ENCODE measurements at regions not wholly inside any gene's neighbourhood (a gene's known extent, or its start where the extent isn't known, plus 50 kb on each side); places are given as distances from the start of the nearest gene placed in this dataset.
"Not testable (repeated sequence)": the region's sequence is repeated elsewhere in the genome, so short reads cannot be mapped to it uniquely, and the experiment has no call there.

- Histone ChIP-seq H3K9me3 (replicated peaks) (no peaks in the 10 kb centered on the region), H3K27me3 (no peaks in the 10 kb centered on the region), H3K27ac (no peak overlapping the region), H3K36me3 (no peaks in the 10 kb centered on the region), H3K4me1 (peaks cover under 1% of the 10 kb centered on the region), H3K4me3 (no peak overlapping the region)
- DNase-seq: no peak
These were observed 784.9 kb downstream of the TENT5A start for GRCh38 chr6:80967609-80968008.

GRCh38 chr6:80962382-80962781 lies 790.1 kb downstream of the TENT5A start:
- H3K4me1 ChIP-seq: peaks cover 10% of the 10 kb centered on the region
- no peaks in the 10 kb centered on the region for H3K27me3 ChIP-seq
- H3K36me3 ChIP-seq: no peaks in the 10 kb centered on the region
- no peak overlapping the region for H3K27ac ChIP-seq
- DNase-seq: peak in 1 of 2 experiments; percentile 49
- no peak overlapping the region for H3K4me3 ChIP-seq
- H3K9me3 ChIP-seq (replicated peaks): no peaks in the 10 kb centered on the region

- H3K36me3 ChIP-seq: no peaks in the 10 kb centered on the region
- no peak overlapping the region for H3K4me3 ChIP-seq
- DNase-seq: no peak
- no peaks in the 10 kb centered on the region for H3K27me3 ChIP-seq
- no peaks in the 10 kb centered on the region for H3K9me3 ChIP-seq (replicated peaks)
- H3K27ac ChIP-seq: no peak overlapping the region
- peaks cover 10% of the 10 kb centered on the region for H3K4me1 ChIP-seq
These were observed 791.3 kb downstream of the TENT5A start for GRCh38 chr6:80961166-80961565.

- DNase-seq: no peak
- Histone ChIP-seq H3K9me3 (replicated peaks) (no peaks in the 10 kb centered on the region), H3K27ac (no peak overlapping the region), H3K27me3 (no peaks in the 10 kb centered on the region), H3K4me3 (no peak overlapping the region), H3K4me1 (peaks cover 10% of the 10 kb centered on the region), H3K36me3 (no peaks in the 10 kb centered on the region)
These were observed 793.4 kb downstream of the TENT5A start for GRCh38 chr6:80959034-80959433.

- Histone ChIP-seq H3K27ac (no peak overlapping the region), H3K36me3 (no peaks in the 10 kb centered on the region), H3K4me3 (no peak overlapping the region), H3K4me1 (peaks cover 2% of the 10 kb centered on the region; the same call in 1 of the 2 replicates), H3K27me3 (no peaks in the 10 kb centered on the region), H3K9me3 (replicated peaks) (no peaks in the 10 kb centered on the region)
- DNase-seq: no peak
These were observed 795.6 kb downstream of the TENT5A start for GRCh38 chr6:80956898-80957297.

GRCh38 chr6:80952479-80952878 lies 800.0 kb downstream of the TENT5A start:
- not testable (repeated sequence) for H3K4me3 ChIP-seq

GRCh38 chr6:80946402-80946801 lies 806.1 kb downstream of the TENT5A start:
- no peaks in the 10 kb centered on the region for H3K9me3 ChIP-seq (replicated peaks)
- H3K27me3 ChIP-seq: no peaks in the 10 kb centered on the region
- H3K36me3 ChIP-seq: no peaks in the 10 kb centered on the region
- H3K4me1 ChIP-seq: no peaks in the 10 kb centered on the region
- no peak overlapping the region for H3K27ac ChIP-seq
- no peak for DNase-seq
- no peak overlapping the region for H3K4me3 ChIP-seq

More at GRCh38 chr6:80952479-80952878, 800.0 kb downstream of the TENT5A start:
- not testable (repeated sequence) for H3K9me3 ChIP-seq (replicated peaks); H3K27ac ChIP-seq; H3K36me3 ChIP-seq; H3K27me3 ChIP-seq; H3K4me1 ChIP-seq; DNase-seq

- no peak for DNase-seq
- Histone ChIP-seq H3K36me3 (no peaks in the 10 kb centered on the region), H3K9me3 (replicated peaks) (no peaks in the 10 kb centered on the region), H3K4me3 (no peak overlapping the region), H3K27me3 (no peaks in the 10 kb centered on the region), H3K4me1 (no peaks in the 10 kb centered on the region), H3K27ac (no peak overlapping the region)
These were observed 809.6 kb downstream of the TENT5A start for GRCh38 chr6:80942911-80943310.

GRCh38 chr6:80940976-80941375 lies 811.5 kb downstream of the TENT5A start:
- Histone ChIP-seq H3K27me3 (no peaks in the 10 kb centered on the region), H3K4me3 (no peak overlapping the region), H3K4me1 (no peaks in the 10 kb centered on the region), H3K36me3 (no peaks in the 10 kb centered on the region), H3K9me3 (replicated peaks) (no peaks in the 10 kb centered on the region), H3K27ac (no peak overlapping the region)
- no peak for DNase-seq

- Histone ChIP-seq H3K4me3 (no peak overlapping the region), H3K27me3 (no peaks in the 10 kb centered on the region), H3K27ac (no peak overlapping the region), H3K9me3 (replicated peaks) (no peaks in the 10 kb centered on the region), H3K4me1 (no peaks in the 10 kb centered on the region), H3K36me3 (no peaks in the 10 kb centered on the region)
- DNase-seq: no peak
These were observed 811.9 kb downstream of the TENT5A start for GRCh38 chr6:80940571-80940970.

- no peak overlapping the region for H3K4me3 ChIP-seq
- H3K4me1 ChIP-seq: no peaks in the 10 kb centered on the region
- no peaks in the 10 kb centered on the region for H3K27me3 ChIP-seq
- no peak for DNase-seq
- H3K27ac ChIP-seq: no peak overlapping the region
- H3K9me3 ChIP-seq (replicated peaks): no peaks in the 10 kb centered on the region
- no peaks in the 10 kb centered on the region for H3K36me3 ChIP-seq
These were observed 812.6 kb downstream of the TENT5A start for GRCh38 chr6:80939898-80940297.

- H3K27me3 ChIP-seq: no peaks in the 10 kb centered on the region
- H3K4me3 ChIP-seq: no peak overlapping the region
- DNase-seq: no peak
- H3K9me3 ChIP-seq (replicated peaks): no peaks in the 10 kb centered on the region
- H3K27ac ChIP-seq: no peak overlapping the region
- H3K36me3 ChIP-seq: no peaks in the 10 kb centered on the region
- H3K4me1 ChIP-seq: no peaks in the 10 kb centered on the region
These were observed 813.0 kb downstream of the TENT5A start for GRCh38 chr6:80939480-80939879.

- H3K27me3 ChIP-seq: no peaks in the 10 kb centered on the region
- DNase-seq: no peak
- H3K4me3 ChIP-seq: no peak overlapping the region
- no peaks in the 10 kb centered on the region for H3K4me1 ChIP-seq
- no peaks in the 10 kb centered on the region for H3K36me3 ChIP-seq
- H3K27ac ChIP-seq: no peak overlapping the region
- no peaks in the 10 kb centered on the region for H3K9me3 ChIP-seq (replicated peaks)
These were observed 814.4 kb downstream of the TENT5A start for GRCh38 chr6:80938131-80938530.

- no peaks in the 10 kb centered on the region for H3K36me3 ChIP-seq
- no peaks in the 10 kb centered on the region for H3K27me3 ChIP-seq
- H3K9me3 ChIP-seq (replicated peaks): no peaks in the 10 kb centered on the region
- H3K27ac ChIP-seq: no peak overlapping the region
- no peaks in the 10 kb centered on the region for H3K4me1 ChIP-seq
- DNase-seq: no peak
- no peak overlapping the region for H3K4me3 ChIP-seq
These were observed 820.1 kb downstream of the TENT5A start for GRCh38 chr6:80932359-80932758.

GRCh38 chr6:80930376-80930775 lies 822.1 kb downstream of the TENT5A start:
- no peaks in the 10 kb centered on the region for H3K4me1 ChIP-seq
- no peaks in the 10 kb centered on the region for H3K36me3 ChIP-seq
- H3K4me3 ChIP-seq: no peak overlapping the region
- H3K9me3 ChIP-seq (replicated peaks): no peaks in the 10 kb centered on the region
- no peak overlapping the region for H3K27ac ChIP-seq
- no peak for DNase-seq
- H3K27me3 ChIP-seq: no peaks in the 10 kb centered on the region

GRCh38 chr6:80923816-80924215 lies 817.3 kb downstream of the BCKDHB start:
- Histone ChIP-seq H3K4me3 (no peak overlapping the region), H3K9me3 (replicated peaks) (no peaks in the 10 kb centered on the region), H3K27me3 (no peaks in the 10 kb centered on the region), H3K27ac (no peak overlapping the region), H3K4me1 (no peaks in the 10 kb centered on the region), H3K36me3 (no peaks in the 10 kb centered on the region)
- DNase-seq: no peak
